Panc1 (cell line): ENCODE measurements at regions not wholly inside any gene's neighbourhood (a gene's known extent, or its start where the extent isn't known, plus 50 kb on each side); places are given as distances from the start of the nearest gene placed in this dataset.
A peak's percentile ranks its signal among the peaks of the same experiment; 100 is the strongest.

Experiments
- ATAC-seq: fragments of 200-7000 bp; cut with Tn5 transposase; 2 replicates; pipeline ENCODE4 v1.9.1; 2020; ENCODE audit warnings: mild to moderate bottlenecking, moderate library complexity
- BruUV-seq: library from RNA; stranded (reverse); fragments of 400-500 nt; replicated peaks from 2 replicates; lab custom pipeline; 2021; lab: Mats Ljungman, UMichigan
- CTCF ChIA-PET: fragments of 300-600 bp; sonication (Branson Sonifier 250); formaldehyde crosslinking; loops from one replicate; lab custom pipeline; 2022; ENCODE audit warnings: antibody characterized with exemption; lab: Charles Lee
- POLR2A ChIA-PET: fragments of 300-600 bp; sonication (Branson Sonifier 250); formaldehyde crosslinking; loops from one replicate; lab custom pipeline; 2022; ENCODE audit warnings: antibody characterized with exemption; lab: Charles Lee
- DNase-seq: peaks from one replicate; pipeline ENCODE4 v3.0.0-alpha.2; 2010; ENCODE audit warnings: low read depth, low spot score
- H3K27ac ChIP-seq: 2 replicates; pipeline ENCODE4 v1.5.1; 2011; ENCODE audit warnings: mild to moderate bottlenecking, low read length, inconsistent platforms
- H3K27me3 ChIP-seq: fragments of 200-500 bp; sonication (Bioruptor generic); 2 replicates; pipeline ENCODE4 v1.6.0; 2014; ENCODE audit warnings: low read length, inconsistent platforms; ENCODE audit not compliant: control insufficient read depth, insufficient read depth
- H3K36me3 ChIP-seq: fragments of 200-500 bp; sonication (Bioruptor generic); 2 replicates; pipeline ENCODE4 v1.5.1; 2014; ENCODE audit warnings: inconsistent platforms, mild to moderate bottlenecking, low read length, moderate library complexity; ENCODE audit not compliant: control insufficient read depth, insufficient read depth
- H3K4me1 ChIP-seq: 2 replicates; pipeline ENCODE4 v1.5.1; 2011; ENCODE audit warnings: inconsistent platforms, mild to moderate bottlenecking, low read length, moderate library complexity; ENCODE audit not compliant: control insufficient read depth, insufficient read depth
- H3K4me3 ChIP-seq, 2 experiments: 2 replicates each; pipeline ENCODE4 v1.5.1; 2011 to 2012; ENCODE audit warnings: low read depth in 2 of 2, low read length in 2 of 2, mild to moderate bottlenecking in 2 of 2, inconsistent platforms in 1 of 2, moderate library complexity in 1 of 2
- H3K9me3 ChIP-seq: fragments of 200-500 bp; sonication (Bioruptor generic); 2 replicates; pipeline ENCODE4 v1.5.1; 2014; ENCODE audit warnings: low read depth, mild to moderate bottlenecking, inconsistent platforms, low read length, moderate library complexity; ENCODE audit not compliant: control insufficient read depth, insufficient read depth
- POLR2AphosphoS5 ChIP-seq: IDR thresholded peaks from 2 replicates; pipeline ENCODE4 v1.6.1; 2012; ENCODE audit warnings: mild to moderate bottlenecking, low read depth, low read length, moderate library complexity
- SIN3A ChIP-seq: IDR thresholded peaks from 2 replicates; pipeline ENCODE4 v1.6.1; 2012; ENCODE audit warnings: low read depth, mild to moderate bottlenecking, low read length, moderate library complexity, borderline replicate concordance; ENCODE audit not compliant: insufficient read depth
- TCF7L2 ChIP-seq: IDR thresholded peaks from 2 replicates; pipeline ENCODE4 v1.6.1; 2011; ENCODE audit warnings: mild to moderate bottlenecking, low read depth, low read length, inconsistent platforms
- in situ Hi-C: cut with HindIII; loops from 2 replicates; pipeline ENCODE4 v1.10.0; 2016; ENCODE audit warnings: low sequenced_read_pairs, low pct_unique_long_range_greater_than_20kb
- intact Hi-C: fragments of 100-400 bp; cut with micrococcal nuclease; formaldehyde crosslinking; loops from one replicate; pipeline ENCODE4 v1.10.0; 2022; ENCODE audit not compliant: unreplicated experiment
- TF ChIP-seq, protein P1 (sequence below): fragments of 450-650 bp; IDR thresholded peaks from 2 replicates; pipeline ENCODE4 v1.5.1; 2017; ENCODE audit warnings: mild to moderate bottlenecking
- TF ChIP-seq, protein P2 (sequence below), 2 experiments: IDR thresholded peaks; 2 replicates each; pipeline ENCODE4 v1.6.1; 2011 to 2012; ENCODE audit warnings: low read depth in 2 of 2, control low read depth in 1 of 2, low read length in 1 of 2, mild to moderate bottlenecking in 1 of 2, moderate library complexity in 1 of 2; ENCODE audit not compliant: insufficient read depth in 1 of 2

DNA sequence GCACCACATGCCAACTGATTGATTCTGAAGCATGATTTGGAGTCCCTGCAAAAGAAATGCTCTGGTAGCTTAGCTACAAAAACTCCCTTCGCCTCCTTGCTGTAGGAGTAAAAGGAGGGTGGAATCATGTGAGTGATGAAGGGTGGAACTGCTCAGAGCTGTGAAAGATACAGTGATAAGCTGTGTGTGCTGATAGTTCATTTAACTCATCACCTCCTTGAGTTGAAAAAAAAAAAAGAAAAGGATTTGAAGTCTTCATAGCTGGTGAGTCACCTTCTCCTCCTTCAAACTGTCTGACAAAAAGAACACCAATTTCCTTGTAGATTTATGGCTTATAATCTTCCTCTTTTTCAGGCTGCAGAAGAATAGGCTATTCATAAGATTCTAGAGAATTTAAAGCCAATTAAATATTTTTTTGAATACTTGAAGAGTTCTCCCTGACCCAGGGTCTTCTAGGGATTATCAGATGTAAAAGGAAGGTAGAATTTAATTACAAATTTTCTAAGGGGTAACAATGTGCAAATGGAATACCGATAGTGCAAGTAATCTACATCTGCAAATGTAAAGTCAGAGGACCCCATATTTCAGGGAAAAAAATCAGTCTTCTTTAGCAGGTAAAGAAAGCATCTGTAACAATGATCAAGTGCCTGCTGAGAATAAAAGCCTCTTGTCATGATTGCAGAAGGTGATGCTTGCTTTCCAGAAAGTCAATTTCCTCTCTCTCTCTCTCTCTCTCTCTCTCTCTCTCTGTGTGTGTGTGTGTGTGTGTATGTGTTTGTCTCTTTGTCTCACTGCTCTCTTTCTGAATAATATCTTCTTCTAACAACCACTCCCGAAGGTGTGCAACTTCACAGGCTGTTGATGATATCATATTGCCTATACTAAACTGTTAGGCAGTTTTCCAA is 208.8 kb upstream of the VEGFC start:
- H3K27me3 ChIP-seq = no peaks in the 10 kb centered on the region
- DNase-seq = no peak
- intact Hi-C loops (no loop called here), in situ Hi-C loops (no loop called here)
- ChIA-PET POLR2A (no interaction called here), CTCF (no interaction called here)
- no peaks in the 10 kb centered on the region for H3K36me3 ChIP-seq
- no peak for ATAC-seq
- BruUV-seq = no TSS peak
- TF ChIP-seq SIN3A = no peak
- TF ChIP-seq, protein P1, sequence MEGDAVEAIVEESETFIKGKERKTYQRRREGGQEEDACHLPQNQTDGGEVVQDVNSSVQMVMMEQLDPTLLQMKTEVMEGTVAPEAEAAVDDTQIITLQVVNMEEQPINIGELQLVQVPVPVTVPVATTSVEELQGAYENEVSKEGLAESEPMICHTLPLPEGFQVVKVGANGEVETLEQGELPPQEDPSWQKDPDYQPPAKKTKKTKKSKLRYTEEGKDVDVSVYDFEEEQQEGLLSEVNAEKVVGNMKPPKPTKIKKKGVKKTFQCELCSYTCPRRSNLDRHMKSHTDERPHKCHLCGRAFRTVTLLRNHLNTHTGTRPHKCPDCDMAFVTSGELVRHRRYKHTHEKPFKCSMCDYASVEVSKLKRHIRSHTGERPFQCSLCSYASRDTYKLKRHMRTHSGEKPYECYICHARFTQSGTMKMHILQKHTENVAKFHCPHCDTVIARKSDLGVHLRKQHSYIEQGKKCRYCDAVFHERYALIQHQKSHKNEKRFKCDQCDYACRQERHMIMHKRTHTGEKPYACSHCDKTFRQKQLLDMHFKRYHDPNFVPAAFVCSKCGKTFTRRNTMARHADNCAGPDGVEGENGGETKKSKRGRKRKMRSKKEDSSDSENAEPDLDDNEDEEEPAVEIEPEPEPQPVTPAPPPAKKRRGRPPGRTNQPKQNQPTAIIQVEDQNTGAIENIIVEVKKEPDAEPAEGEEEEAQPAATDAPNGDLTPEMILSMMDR = no peak
- TF ChIP-seq POLR2AphosphoS5 = no peak
- TF ChIP-seq TCF7L2 = no peak
- TF ChIP-seq, protein P2, sequence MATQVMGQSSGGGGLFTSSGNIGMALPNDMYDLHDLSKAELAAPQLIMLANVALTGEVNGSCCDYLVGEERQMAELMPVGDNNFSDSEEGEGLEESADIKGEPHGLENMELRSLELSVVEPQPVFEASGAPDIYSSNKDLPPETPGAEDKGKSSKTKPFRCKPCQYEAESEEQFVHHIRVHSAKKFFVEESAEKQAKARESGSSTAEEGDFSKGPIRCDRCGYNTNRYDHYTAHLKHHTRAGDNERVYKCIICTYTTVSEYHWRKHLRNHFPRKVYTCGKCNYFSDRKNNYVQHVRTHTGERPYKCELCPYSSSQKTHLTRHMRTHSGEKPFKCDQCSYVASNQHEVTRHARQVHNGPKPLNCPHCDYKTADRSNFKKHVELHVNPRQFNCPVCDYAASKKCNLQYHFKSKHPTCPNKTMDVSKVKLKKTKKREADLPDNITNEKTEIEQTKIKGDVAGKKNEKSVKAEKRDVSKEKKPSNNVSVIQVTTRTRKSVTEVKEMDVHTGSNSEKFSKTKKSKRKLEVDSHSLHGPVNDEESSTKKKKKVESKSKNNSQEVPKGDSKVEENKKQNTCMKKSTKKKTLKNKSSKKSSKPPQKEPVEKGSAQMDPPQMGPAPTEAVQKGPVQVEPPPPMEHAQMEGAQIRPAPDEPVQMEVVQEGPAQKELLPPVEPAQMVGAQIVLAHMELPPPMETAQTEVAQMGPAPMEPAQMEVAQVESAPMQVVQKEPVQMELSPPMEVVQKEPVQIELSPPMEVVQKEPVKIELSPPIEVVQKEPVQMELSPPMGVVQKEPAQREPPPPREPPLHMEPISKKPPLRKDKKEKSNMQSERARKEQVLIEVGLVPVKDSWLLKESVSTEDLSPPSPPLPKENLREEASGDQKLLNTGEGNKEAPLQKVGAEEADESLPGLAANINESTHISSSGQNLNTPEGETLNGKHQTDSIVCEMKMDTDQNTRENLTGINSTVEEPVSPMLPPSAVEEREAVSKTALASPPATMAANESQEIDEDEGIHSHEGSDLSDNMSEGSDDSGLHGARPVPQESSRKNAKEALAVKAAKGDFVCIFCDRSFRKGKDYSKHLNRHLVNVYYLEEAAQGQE (IDR thresholded peaks at IDR 0.05; ENCODE audit: insufficient read depth in 1 of 2, low read depth in 2 of 2, low read length in 1 of 2) = no peak
- no peaks in the 10 kb centered on the region; the same call in 1 of the 2 replicates for H3K9me3 ChIP-seq
- H3K27ac ChIP-seq = no peak overlapping the region
- H3K4me3 ChIP-seq = no peak overlapping the region
- no peaks in the 10 kb centered on the region; the same call in 1 of the 2 replicates for H3K4me1 ChIP-seq

DNA sequence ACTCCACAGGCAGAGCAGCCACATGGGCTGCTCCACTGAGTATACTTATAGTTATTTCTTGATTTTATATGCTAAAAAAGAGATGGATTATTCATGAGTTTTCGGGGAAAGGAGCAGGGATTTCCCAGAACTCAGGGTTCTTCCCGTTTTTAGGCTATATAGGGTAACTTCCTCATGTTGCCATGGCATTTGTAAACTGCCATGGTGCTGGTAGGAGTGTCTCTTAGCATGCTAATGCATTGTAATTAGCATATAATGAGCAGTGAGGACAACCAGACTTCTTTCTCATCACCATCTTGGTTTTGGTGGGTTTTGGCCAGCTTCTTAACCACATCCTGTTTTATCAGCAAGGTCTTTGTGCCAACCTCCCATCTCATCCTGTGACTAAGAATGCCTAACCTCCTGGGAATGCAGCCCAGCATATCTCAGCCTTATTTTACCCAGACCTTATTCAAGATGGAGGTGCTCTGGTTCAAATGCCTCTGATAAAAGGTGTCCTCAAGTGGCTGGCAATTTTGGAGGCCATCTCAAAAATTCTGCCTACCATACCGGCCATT is 213.0 kb upstream of the VEGFC start:
- ATAC-seq (peak; percentile 58; the same call in 1 of the 2 replicates), DNase-seq (peak; percentile 13)
- intact Hi-C loops = no loop called here
- H3K27me3 ChIP-seq = no peaks in the 10 kb centered on the region
- TF ChIP-seq, protein P2 (IDR thresholded peaks at IDR 0.05; ENCODE audit: insufficient read depth in 1 of 2, low read depth in 2 of 2, low read length in 1 of 2) = no peak
- TF ChIP-seq, protein P1 = no peak
- no peak for TF ChIP-seq SIN3A
- H3K27ac ChIP-seq = no peak overlapping the region
- H3K4me1 ChIP-seq = no peaks in the 10 kb centered on the region; the same call in 1 of the 2 replicates
- no peak overlapping the region for H3K4me3 ChIP-seq
- in situ Hi-C loops = no loop called here
- no peaks in the 10 kb centered on the region for H3K36me3 ChIP-seq
- H3K9me3 ChIP-seq = no peaks in the 10 kb centered on the region
- ChIA-PET CTCF (no interaction called here), POLR2A (no interaction called here)
- no TSS peak for BruUV-seq
